MM.1S (cell line): ENCODE measurements at regions not wholly inside any gene's neighbourhood (a gene's known extent, or its start where the extent isn't known, plus 50 kb on each side); places are given as distances from the start of the nearest gene placed in this dataset.

ENCODE experiments used
- CTCF ChIP-seq: fragments of 300-600 bp; sonication (generic); IDR thresholded peaks from 2 replicates; pipeline ENCODE4 v1.5.1; 2016; ENCODE audit warnings: antibody characterized with exemption, low read length, mixed read lengths
- EZH2phosphoT487 ChIP-seq: fragments of 300-600 bp; sonication (generic); IDR thresholded peaks from 2 replicates; pipeline ENCODE4 v1.6.1; 2018; ENCODE audit warnings: antibody characterized with exemption, low read length

- TF ChIP-seq CTCF (no peak), EZH2phosphoT487 (no peak)
These were observed 250.0 kb downstream of the HRH4 start for GRCh38 chr18:24710474-24710873.
